HCT116 (cell line): ENCODE measurements at regions not wholly inside any gene's neighbourhood (a gene's known extent, or its start where the extent isn't known, plus 50 kb on each side); places are given as distances from the start of the nearest gene placed in this dataset.

Source experiments
- ATAC-seq: fragments of 200-7000 bp; cut with Tn5 transposase; 2 replicates; pipeline ENCODE4 v1.9.1; 2020; ENCODE audit warnings: mild to moderate bottlenecking, moderate library complexity
- BruUV-seq: library from RNA; stranded (reverse); fragments of 400-500 nt; replicated peaks from 2 replicates; lab custom pipeline; 2021; lab: Mats Ljungman, UMichigan
- CTCF ChIA-PET: fragments of 300-600 bp; sonication (Branson Sonifier 250); formaldehyde crosslinking; loops from one replicate; lab custom pipeline; 2021; ENCODE audit warnings: antibody characterized with exemption; lab: Charles Lee
- POLR2A ChIA-PET: fragments of 300-600, 350-600 bp; sonication (Branson Sonifier 250); formaldehyde crosslinking; loops from one replicate; lab custom pipeline; 2021; ENCODE audit warnings: antibody characterized with exemption; lab: Charles Lee
- RAD21 ChIA-PET, 2 experiments: fragments of 300-600 bp; sonication (Branson Sonifier 250); formaldehyde crosslinking; loops; one replicate each; lab custom pipeline; 2023; ENCODE audit warnings: low total read pairs in 2 of 2; ENCODE audit not compliant: uncharacterized antibody in 2 of 2, unreplicated experiment in 2 of 2, low non-redundant PET in 1 of 2; lab: Charles Lee
- DNase-seq: peaks from one replicate; pipeline ENCODE4 v3.0.0-alpha.2; 2010; ENCODE audit warnings: low read depth, low spot score
- H2AFZ ChIP-seq: fragments of 200-600 bp; shearing (Covaris generic), sonication (generic); 2 replicates; pipeline ENCODE4 v1.6.1; 2017; ENCODE audit warnings: low read depth, mixed run types, mixed read lengths, antibody characterized with exemption, low read length; ENCODE audit not compliant: poor library complexity, severe bottlenecking
- H3K27ac ChIP-seq: 2 replicates; pipeline ENCODE4 v1.5.1; 2012; ENCODE audit warnings: low read depth, low read length
- H3K27me3 ChIP-seq: fragments of 200-600 bp; sonication (generic); 2 replicates; pipeline ENCODE4 v1.6.1; 2016; ENCODE audit warnings: mixed run types, low read length, mixed read lengths; ENCODE audit not compliant: insufficient read depth
- H3K36me3 ChIP-seq, 2 experiments: fragments of 200-500 bp in 1 of 2; fragments of 200-600 bp in 1 of 2; sonication (Bioruptor generic) in 1 of 2; sonication (generic) in 1 of 2; 2 replicates each; pipeline versions ENCODE4 v1.5.1 to v1.6.1; 2014 to 2016; ENCODE audit warnings: low read length in 2 of 2, inconsistent platforms in 1 of 2, mixed read lengths in 1 of 2, mixed run types in 1 of 2; ENCODE audit not compliant: insufficient read depth in 2 of 2, control insufficient read depth in 1 of 2
- H3K4me1 ChIP-seq, 2 experiments: fragments of 200-600 bp in 1 of 2; sonication (generic) in 1 of 2; 2 replicates each; pipeline versions ENCODE4 v1.5.1 to v1.6.1; 2012 to 2017; ENCODE audit warnings: low read length in 2 of 2, inconsistent platforms in 1 of 2, mild to moderate bottlenecking in 1 of 2, mixed read lengths in 1 of 2, mixed run types in 1 of 2, moderate library complexity in 1 of 2; ENCODE audit not compliant: insufficient read depth in 2 of 2, control insufficient read depth in 1 of 2
- H3K4me2 ChIP-seq: fragments of 200-600 bp; sonication (generic); 2 replicates; pipeline ENCODE4 v1.6.1; 2017; ENCODE audit warnings: mixed run types, low read length, mixed read lengths
- H3K4me3 ChIP-seq, 2 experiments: fragments of 200-600 bp in 1 of 2; sonication (generic) in 1 of 2; replicated peaks in 1 of 2; 2 replicates each; pipeline ENCODE4 v1.5.1; 2011 to 2016; ENCODE audit warnings: low read length in 2 of 2, control low read depth in 1 of 2, low read depth in 1 of 2, mild to moderate bottlenecking in 1 of 2, mixed read lengths in 1 of 2, mixed run types in 1 of 2
- H3K79me2 ChIP-seq: fragments of 200-600 bp; sonication (generic); 2 replicates; pipeline ENCODE4 v1.6.1; 2017; ENCODE audit warnings: mild to moderate bottlenecking, mixed run types, low read length, moderate library complexity, mixed read lengths; ENCODE audit not compliant: insufficient read depth
- H3K9ac ChIP-seq: fragments of 200-600 bp; sonication (generic); 2 replicates; pipeline ENCODE4 v1.6.1; 2016; ENCODE audit warnings: low read length, mixed read lengths
- H3K9me2 ChIP-seq: fragments of 200-600 bp; sonication (generic), shearing (Covaris generic); 2 replicates; pipeline ENCODE4 v1.6.1; 2017; ENCODE audit warnings: mixed run types, mild to moderate bottlenecking, moderate library complexity; ENCODE audit not compliant: insufficient read depth
- H3K9me3 ChIP-seq, 2 experiments: fragments of 200-500 bp in 1 of 2; fragments of 200-600 bp in 1 of 2; sonication (Bioruptor generic) in 1 of 2; sonication (generic) in 1 of 2; 2 replicates each; pipeline ENCODE4 v1.6.1; 2014 to 2017; ENCODE audit warnings: low read length in 2 of 2, mixed read lengths in 2 of 2, inconsistent platforms in 1 of 2, low read depth in 1 of 2, mild to moderate bottlenecking in 1 of 2, mixed run types in 1 of 2, moderate library complexity in 1 of 2; ENCODE audit not compliant: control insufficient read depth in 1 of 2, insufficient read depth in 1 of 2
- H4K20me1 ChIP-seq: fragments of 200-600 bp; sonication (generic), shearing (Covaris generic); 2 replicates; pipeline ENCODE4 v1.6.1; 2017; ENCODE audit warnings: mixed run types, mild to moderate bottlenecking, moderate library complexity; ENCODE audit not compliant: insufficient read depth
- CBX3 ChIP-seq: IDR thresholded peaks from 2 replicates; pipeline ENCODE4 v1.6.1; 2012; ENCODE audit warnings: low read depth
- EGR1 ChIP-seq: IDR thresholded peaks from 2 replicates; pipeline ENCODE4 v1.6.1; 2012; ENCODE audit warnings: low read depth
- POLR2A ChIP-seq: IDR thresholded peaks from 2 replicates; pipeline ENCODE4 v1.7.0; 2011; ENCODE audit warnings: borderline replicate concordance; ENCODE audit not compliant: insufficient read depth, insufficient read length; ENCODE audit errors: extremely low read depth
- RAD21 ChIP-seq: IDR thresholded peaks from 2 replicates; pipeline ENCODE4 v1.6.1; 2012; ENCODE audit warnings: low read depth, mild to moderate bottlenecking
- REST ChIP-seq: IDR thresholded peaks from 2 replicates; pipeline ENCODE4 v1.6.1; 2012; ENCODE audit warnings: low read depth
- SIN3A ChIP-seq: IDR thresholded peaks from 2 replicates; pipeline ENCODE4 v1.6.1; 2012; ENCODE audit warnings: low read depth
- SRF ChIP-seq: IDR thresholded peaks from 2 replicates; pipeline ENCODE4 v1.6.1; 2012; ENCODE audit warnings: low read depth
- TCF7L2 ChIP-seq: IDR thresholded peaks from 2 replicates; pipeline ENCODE4 v1.7.0; 2011; ENCODE audit warnings: borderline replicate concordance, inconsistent platforms; ENCODE audit not compliant: insufficient read depth, insufficient read length; ENCODE audit errors: extremely low read depth
- intact Hi-C: fragments of 100-400 bp; cut with micrococcal nuclease; formaldehyde crosslinking; loops from 2 replicates; pipeline ENCODE4 v1.10.0; 2022

DNA sequence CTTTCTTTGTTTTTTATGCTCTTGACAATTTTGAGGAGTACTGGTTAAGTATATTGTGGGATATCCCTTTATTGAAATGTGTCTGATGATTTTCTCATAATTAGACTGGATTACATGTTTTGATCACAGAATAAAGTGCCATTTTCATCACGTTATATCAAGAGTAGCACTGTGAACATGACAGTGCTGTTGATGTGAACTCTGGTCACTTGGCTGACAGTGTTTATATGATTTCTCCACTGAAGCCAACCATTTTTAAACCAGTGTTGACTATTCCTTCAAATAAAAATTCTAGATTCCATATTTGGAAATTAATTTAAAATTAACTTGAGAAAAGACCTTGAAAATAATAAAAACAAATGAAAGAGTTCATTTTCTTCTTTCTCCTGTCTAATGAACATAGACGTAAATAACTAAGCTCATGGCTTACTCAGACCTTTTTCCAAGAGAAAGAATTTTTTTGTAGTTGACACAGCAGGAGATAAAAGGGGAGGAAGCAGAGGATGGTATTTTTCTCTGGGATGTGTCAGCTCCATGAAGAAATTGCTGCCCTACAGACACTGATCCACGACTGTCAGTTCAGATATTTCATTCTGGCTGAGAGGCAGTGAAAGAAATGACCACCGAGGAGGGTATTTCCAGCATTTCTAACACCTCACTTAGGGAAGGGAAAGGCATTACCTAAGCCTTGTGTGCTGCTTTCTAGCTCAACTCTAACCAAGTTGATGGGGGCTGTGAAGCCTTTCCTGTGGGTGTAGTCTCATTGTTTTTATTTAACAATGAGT lies 150.9 kb upstream of the ANK2 start:
- intact Hi-C loops = no loop called here
- H3K27me3 ChIP-seq = peaks cover 5% of the 10 kb centered on the region; the same call in 1 of the 2 replicates
- no TSS peak for BruUV-seq
- TF ChIP-seq CBX3 (no peak), EGR1 (no peak), TCF7L2 (no peak), POLR2A (no peak), SIN3A (no peak), SRF (no peak), RAD21 (no peak), REST (no peak)
- no peak for DNase-seq
- H3K4me1 ChIP-seq = peaks cover 0 to 3% of the 10 kb centered on the region in 2 experiments; a peak in 1 of 4 replicates
- no peaks in the 10 kb centered on the region for H3K79me2 ChIP-seq
- ChIA-PET CTCF (no interaction called here), RAD21 (no interaction called here), POLR2A (no interaction called here)
- no peak overlapping the region for H3K27ac ChIP-seq
- no peak for ATAC-seq
- no peak overlapping the region for H3K4me3 ChIP-seq
- H4K20me1 ChIP-seq = no peaks in the 10 kb centered on the region
- H2AFZ ChIP-seq = no peak overlapping the region
- no peak overlapping the region for H3K9ac ChIP-seq
- no peaks in the 10 kb centered on the region for H3K9me3 ChIP-seq
- no peaks in the 10 kb centered on the region for H3K36me3 ChIP-seq
- no peak overlapping the region for H3K4me2 ChIP-seq
- no peaks in the 10 kb centered on the region for H3K9me2 ChIP-seq
